SK-N-SH (cell line): ENCODE measurements at regions not wholly inside any gene's neighbourhood (a gene's known extent, or its start where the extent isn't known, plus 50 kb on each side); places are given as distances from the start of the nearest gene placed in this dataset.

Source experiments
- CTCF ChIA-PET: fragments of 300-600, 350-600 bp; formaldehyde crosslinking; extraction: SDS; loops from one replicate; lab custom pipeline; 2021; lab: Yijun Ruan, JAX
- POLR2A ChIA-PET: fragments of 350-600 bp; sonication (Branson Sonifier 250); formaldehyde crosslinking; extraction: SDS; loops from one replicate; lab custom pipeline; 2020; ENCODE audit warnings: antibody characterized with exemption, inconsistent platforms; lab: Yijun Ruan, JAX
- DNase-seq: peaks from one replicate; pipeline ENCODE4 v3.0.0; 2012
- H2AFZ ChIP-seq: fragments of 200-600 bp; sonication (generic); 2 replicates; pipeline ENCODE4 v1.8.1; 2016; ENCODE audit warnings: antibody characterized with exemption, mild to moderate bottlenecking, low read depth
- H3F3A ChIP-seq: fragments of 200-600 bp; sonication (generic); replicated peaks from 2 replicates; pipeline ENCODE3; 2016; ENCODE audit warnings: antibody characterized with exemption, mild to moderate bottlenecking; ENCODE audit not compliant: insufficient read depth
- H3K27ac ChIP-seq, 2 experiments: fragments of 200-500 bp in 1 of 2; fragments of 200-600 bp in 1 of 2; sonication (Bioruptor generic) in 1 of 2; sonication (generic), shearing (Covaris generic) in 1 of 2; 2 replicates each; pipeline versions ENCODE4 v1.5.1 to v1.6.1; 2014 to 2016; ENCODE audit warnings: low read depth in 2 of 2, inconsistent platforms in 1 of 2, low read length in 1 of 2, mild to moderate bottlenecking in 1 of 2, mixed read lengths in 1 of 2
- H3K27me3 ChIP-seq: fragments of 200-600 bp; sonication (generic), shearing (Covaris generic); 2 replicates; pipeline ENCODE4 v1.6.1; 2016; ENCODE audit warnings: mixed run types; ENCODE audit not compliant: insufficient read depth
- H3K36me3 ChIP-seq, 2 experiments: fragments of 200-500 bp in 1 of 2; fragments of 200-600 bp in 1 of 2; sonication (Bioruptor generic) in 1 of 2; sonication (generic) in 1 of 2; replicated peaks in 1 of 2; 2 replicates each; pipeline versions ENCODE3 to v1.5.1; 2014 to 2016; ENCODE audit warnings: low read length in 1 of 2, mild to moderate bottlenecking in 1 of 2; ENCODE audit not compliant: insufficient read depth in 2 of 2, control insufficient read depth in 1 of 2
- H3K4me1 ChIP-seq, 2 experiments: fragments of 200-500 bp in 1 of 2; fragments of 200-600 bp in 1 of 2; sonication (Bioruptor generic) in 1 of 2; sonication (generic), shearing (Covaris generic) in 1 of 2; 2 replicates each; pipeline versions ENCODE4 v1.5.1 to v1.6.1; 2014 to 2016; ENCODE audit warnings: low read depth in 1 of 2, low read length in 1 of 2, mixed run types in 1 of 2; ENCODE audit not compliant: insufficient read depth in 2 of 2, control insufficient read depth in 1 of 2
- H3K4me2 ChIP-seq: fragments of 200-600 bp; sonication (generic), shearing (Covaris generic); 2 replicates; pipeline ENCODE4 v1.6.1; 2017; ENCODE audit warnings: mixed run types
- H3K4me3 ChIP-seq, 2 experiments: fragments of 200-500 bp in 1 of 2; fragments of 200-600 bp in 1 of 2; sonication (Bioruptor generic) in 1 of 2; sonication (generic), shearing (Covaris generic) in 1 of 2; 2 replicates each; pipeline versions ENCODE4 v1.5.1 to v1.8.1; 2014 to 2016; ENCODE audit warnings: low read depth in 2 of 2, inconsistent platforms in 1 of 2, low read length in 1 of 2, mild to moderate bottlenecking in 1 of 2, mixed read lengths in 1 of 2, moderate library complexity in 1 of 2
- H3K79me2 ChIP-seq: fragments of 200-600 bp; sonication (generic); 2 replicates; pipeline ENCODE4 v1.8.1; 2017; ENCODE audit warnings: mild to moderate bottlenecking; ENCODE audit not compliant: insufficient read depth
- H3K9ac ChIP-seq: fragments of 200-600 bp; sonication (generic); 2 replicates; pipeline ENCODE4 v1.6.1; 2017; ENCODE audit warnings: mixed run types
- H3K9me2 ChIP-seq: fragments of 200-600 bp; sonication (generic); 2 replicates; pipeline ENCODE4 v1.6.1; 2017; ENCODE audit warnings: mixed run types
- H3K9me3 ChIP-seq: fragments of 200-600 bp; sonication (generic); 2 replicates; pipeline ENCODE4 v1.6.1; 2017; ENCODE audit warnings: mixed run types, mild to moderate bottlenecking, moderate library complexity
- H4K20me1 ChIP-seq: fragments of 200-600 bp; sonication (generic); 2 replicates; pipeline ENCODE4 v1.6.1; 2017; ENCODE audit warnings: mild to moderate bottlenecking, mixed run types; ENCODE audit not compliant: insufficient read depth
- CHD2 ChIP-seq: fragments of 150-350 bp; IDR thresholded peaks from 2 replicates; pipeline ENCODE4 v1.6.1; 2018; ENCODE audit warnings: low read length; ENCODE audit not compliant: partially characterized antibody
- ELF1 ChIP-seq: IDR thresholded peaks from 2 replicates; pipeline ENCODE4 v1.4.0; 2012
- EP300 ChIP-seq, 2 experiments: IDR thresholded peaks; 2 replicates each; pipeline versions ENCODE4 v1.4.0 to v1.6.1; 2012; ENCODE audit warnings: borderline replicate concordance in 1 of 2, low read depth in 1 of 2, low read length in 1 of 2
- FOSL2 ChIP-seq: IDR thresholded peaks from 2 replicates; pipeline ENCODE4 v1.4.0; 2012; ENCODE audit warnings: low read depth, mild to moderate bottlenecking, moderate library complexity, borderline replicate concordance
- FOXM1 ChIP-seq: IDR thresholded peaks from 2 replicates; pipeline ENCODE4 v1.4.0; 2012; ENCODE audit warnings: low read depth, mild to moderate bottlenecking
- MAX ChIP-seq: IDR thresholded peaks from 2 replicates; pipeline ENCODE4 v1.4.0; 2012; ENCODE audit warnings: low read depth
- MEF2A ChIP-seq: IDR thresholded peaks from 2 replicates; pipeline ENCODE4 v1.4.0; 2012; ENCODE audit warnings: low read depth, borderline replicate concordance
- MXI1 ChIP-seq: IDR thresholded peaks from 2 replicates; pipeline ENCODE4 v1.6.1; 2012; ENCODE audit warnings: mild to moderate bottlenecking, low read depth, low read length, improper control_type of control experiment
- PBX3 ChIP-seq: IDR thresholded peaks from 2 replicates; pipeline ENCODE4; 2012
- POLR2AphosphoS5 ChIP-seq: IDR thresholded peaks from 2 replicates; pipeline ENCODE4 v1.6.1; 2012; ENCODE audit warnings: low read depth, low read length
- RFX5 ChIP-seq: IDR thresholded peaks from 2 replicates; pipeline ENCODE4 v1.6.1; 2012; ENCODE audit warnings: mild to moderate bottlenecking, improper control_type of control experiment, low read length
- SIN3A ChIP-seq: IDR thresholded peaks from 2 replicates; pipeline ENCODE4 v1.6.1; 2012; ENCODE audit warnings: low read depth, mild to moderate bottlenecking, low read length, moderate library complexity, borderline replicate concordance
- TCF12 ChIP-seq: IDR thresholded peaks from 2 replicates; pipeline ENCODE4 v1.4.0; 2012
- TEAD4 ChIP-seq: IDR thresholded peaks from 2 replicates; pipeline ENCODE4 v1.4.0; 2012; ENCODE audit warnings: mild to moderate bottlenecking, borderline replicate concordance; ENCODE audit not compliant: insufficient read depth
- USF2 ChIP-seq: fragments of 150-350 bp; IDR thresholded peaks from 2 replicates; pipeline ENCODE4 v1.6.1; 2017; ENCODE audit warnings: antibody characterized with exemption, low read length, low read depth, borderline replicate concordance
- WGBS: methylation state at CpG from one replicate; pipeline ENCODE4 v1.1.6; 2017; ENCODE audit warnings: low lambda C conversion rate; 5-methylcytosine and 5-hydroxymethylcytosine counted together
- TF ChIP-seq, protein P1 (sequence below): IDR thresholded peaks from 2 replicates; pipeline ENCODE4 v1.6.1; 2012; ENCODE audit warnings: mild to moderate bottlenecking, low read depth, low read length, moderate library complexity
- TF ChIP-seq, protein P2 (sequence below): IDR thresholded peaks from 2 replicates; pipeline ENCODE4 v1.4.0; 2012; ENCODE audit warnings: low read depth, borderline replicate concordance
- TF ChIP-seq, protein P3 (sequence below): IDR thresholded peaks from 2 replicates; pipeline ENCODE4 v1.4.0; 2012; ENCODE audit warnings: low read depth, borderline replicate concordance

- no peak overlapping the region for H3K27ac ChIP-seq
- no peaks in the 10 kb centered on the region for H3K36me3 ChIP-seq
- TF ChIP-seq MAX (no peak), POLR2AphosphoS5 (no peak)
- TF ChIP-seq, protein P1, sequence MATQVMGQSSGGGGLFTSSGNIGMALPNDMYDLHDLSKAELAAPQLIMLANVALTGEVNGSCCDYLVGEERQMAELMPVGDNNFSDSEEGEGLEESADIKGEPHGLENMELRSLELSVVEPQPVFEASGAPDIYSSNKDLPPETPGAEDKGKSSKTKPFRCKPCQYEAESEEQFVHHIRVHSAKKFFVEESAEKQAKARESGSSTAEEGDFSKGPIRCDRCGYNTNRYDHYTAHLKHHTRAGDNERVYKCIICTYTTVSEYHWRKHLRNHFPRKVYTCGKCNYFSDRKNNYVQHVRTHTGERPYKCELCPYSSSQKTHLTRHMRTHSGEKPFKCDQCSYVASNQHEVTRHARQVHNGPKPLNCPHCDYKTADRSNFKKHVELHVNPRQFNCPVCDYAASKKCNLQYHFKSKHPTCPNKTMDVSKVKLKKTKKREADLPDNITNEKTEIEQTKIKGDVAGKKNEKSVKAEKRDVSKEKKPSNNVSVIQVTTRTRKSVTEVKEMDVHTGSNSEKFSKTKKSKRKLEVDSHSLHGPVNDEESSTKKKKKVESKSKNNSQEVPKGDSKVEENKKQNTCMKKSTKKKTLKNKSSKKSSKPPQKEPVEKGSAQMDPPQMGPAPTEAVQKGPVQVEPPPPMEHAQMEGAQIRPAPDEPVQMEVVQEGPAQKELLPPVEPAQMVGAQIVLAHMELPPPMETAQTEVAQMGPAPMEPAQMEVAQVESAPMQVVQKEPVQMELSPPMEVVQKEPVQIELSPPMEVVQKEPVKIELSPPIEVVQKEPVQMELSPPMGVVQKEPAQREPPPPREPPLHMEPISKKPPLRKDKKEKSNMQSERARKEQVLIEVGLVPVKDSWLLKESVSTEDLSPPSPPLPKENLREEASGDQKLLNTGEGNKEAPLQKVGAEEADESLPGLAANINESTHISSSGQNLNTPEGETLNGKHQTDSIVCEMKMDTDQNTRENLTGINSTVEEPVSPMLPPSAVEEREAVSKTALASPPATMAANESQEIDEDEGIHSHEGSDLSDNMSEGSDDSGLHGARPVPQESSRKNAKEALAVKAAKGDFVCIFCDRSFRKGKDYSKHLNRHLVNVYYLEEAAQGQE: no peak
- no peak overlapping the region for H2AFZ ChIP-seq
- no peak overlapping the region for H3K4me3 ChIP-seq
- DNase-seq: no peak
- ChIA-PET POLR2A (no interaction called here), CTCF (no interaction called here)
- 62% methylated on average over 6 of the region's 14 CpGs for WGBS
- H3K9ac ChIP-seq: no peak overlapping the region
- H3K4me2 ChIP-seq: no peak overlapping the region
- H4K20me1 ChIP-seq: no peaks in the 10 kb centered on the region
- H3K79me2 ChIP-seq: no peaks in the 10 kb centered on the region
- H3K9me2 ChIP-seq: no peaks in the 10 kb centered on the region
- no peaks in the 10 kb centered on the region for H3F3A ChIP-seq
- H3K4me1 ChIP-seq: peaks cover 0 to 19% of the 10 kb centered on the region in 2 experiments; a peak in 1 of 4 replicates
- H3K27me3 ChIP-seq: no peaks in the 10 kb centered on the region
- no peaks in the 10 kb centered on the region for H3K9me3 ChIP-seq
Measured at GRCh38 chr14:105929327-105930081, 403.1 kb downstream of the TMEM121 start.

- WGBS: 48% methylated on average over 5 of the region's 5 CpGs
- no peaks in the 10 kb centered on the region for H3K9me3 ChIP-seq
- TF ChIP-seq MXI1 (no peak), EP300 (IDR thresholded peaks at IDR 0.05; ENCODE audit: borderline replicate concordance in 1 of 2, low read depth in 1 of 2, low read length in 1 of 2) (no peak), TCF12 (no peak), USF2 (no peak), CHD2 (no peak), MEF2A (no peak), SIN3A (no peak), POLR2AphosphoS5 (no peak), RFX5 (no peak), PBX3 (no peak), FOXM1 (no peak), ELF1 (no peak), TEAD4 (no peak), FOSL2 (no peak)
- TF ChIP-seq, protein P2, sequence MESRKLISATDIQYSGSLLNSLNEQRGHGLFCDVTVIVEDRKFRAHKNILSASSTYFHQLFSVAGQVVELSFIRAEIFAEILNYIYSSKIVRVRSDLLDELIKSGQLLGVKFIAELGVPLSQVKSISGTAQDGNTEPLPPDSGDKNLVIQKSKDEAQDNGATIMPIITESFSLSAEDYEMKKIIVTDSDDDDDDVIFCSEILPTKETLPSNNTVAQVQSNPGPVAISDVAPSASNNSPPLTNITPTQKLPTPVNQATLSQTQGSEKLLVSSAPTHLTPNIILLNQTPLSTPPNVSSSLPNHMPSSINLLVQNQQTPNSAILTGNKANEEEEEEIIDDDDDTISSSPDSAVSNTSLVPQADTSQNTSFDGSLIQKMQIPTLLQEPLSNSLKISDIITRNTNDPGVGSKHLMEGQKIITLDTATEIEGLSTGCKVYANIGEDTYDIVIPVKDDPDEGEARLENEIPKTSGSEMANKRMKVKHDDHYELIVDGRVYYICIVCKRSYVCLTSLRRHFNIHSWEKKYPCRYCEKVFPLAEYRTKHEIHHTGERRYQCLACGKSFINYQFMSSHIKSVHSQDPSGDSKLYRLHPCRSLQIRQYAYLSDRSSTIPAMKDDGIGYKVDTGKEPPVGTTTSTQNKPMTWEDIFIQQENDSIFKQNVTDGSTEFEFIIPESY: no peak
- TF ChIP-seq, protein P3, sequence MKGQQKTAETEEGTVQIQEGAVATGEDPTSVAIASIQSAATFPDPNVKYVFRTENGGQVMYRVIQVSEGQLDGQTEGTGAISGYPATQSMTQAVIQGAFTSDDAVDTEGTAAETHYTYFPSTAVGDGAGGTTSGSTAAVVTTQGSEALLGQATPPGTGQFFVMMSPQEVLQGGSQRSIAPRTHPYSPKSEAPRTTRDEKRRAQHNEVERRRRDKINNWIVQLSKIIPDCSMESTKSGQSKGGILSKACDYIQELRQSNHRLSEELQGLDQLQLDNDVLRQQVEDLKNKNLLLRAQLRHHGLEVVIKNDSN: no peak
Measured at GRCh38 chr14:105930572-105930971, 404.2 kb downstream of the TMEM121 start.

More at GRCh38 chr14:105930572-105930971, 404.2 kb downstream of the TMEM121 start:
- no peak for DNase-seq
- no peaks in the 10 kb centered on the region for H3K79me2 ChIP-seq
- no peaks in the 10 kb centered on the region for H4K20me1 ChIP-seq
- POLR2A ChIA-PET: no interaction called here
- H3K36me3 ChIP-seq: no peaks in the 10 kb centered on the region
- CTCF ChIA-PET: no interaction called here
- H3F3A ChIP-seq: no peaks in the 10 kb centered on the region
- no peak overlapping the region; a peak in 1 of 4 replicates for H3K27ac ChIP-seq
- no peaks in the 10 kb centered on the region for H3K27me3 ChIP-seq
- H3K9ac ChIP-seq: no peak overlapping the region
- peaks cover 0 to 19% of the 10 kb centered on the region in 2 experiments; a peak in 1 of 4 replicates for H3K4me1 ChIP-seq
- H3K4me3 ChIP-seq: no peak overlapping the region
- H3K9me2 ChIP-seq: no peaks in the 10 kb centered on the region
- no peak overlapping the region for H3K4me2 ChIP-seq
- H2AFZ ChIP-seq: no peak overlapping the region
